ENCODE measurements at regions not wholly inside any gene's neighbourhood (a gene's known extent, or its start where the extent isn't known, plus 50 kb on each side); places are given as distances from the start of the nearest gene placed in this dataset.
"Not testable (repeated sequence)": the region's sequence is repeated elsewhere in the genome, so short reads cannot be mapped to it uniquely, and the experiment has no call there.

GRCh38 chr9:107584186-107584585 is 94.6 kb upstream of the KLF4 start:
- no peak for DNase-seq (ENCODE audit: low read depth in 4 of 4, low spot score in 1 of 4)

- no peak for DNase-seq (ENCODE audit: low read depth in 4 of 4, low spot score in 1 of 4)
Observed at GRCh38 chr9:107577140-107577776, 87.7 kb upstream of the KLF4 start.

- no peak for DNase-seq (ENCODE audit: low read depth in 4 of 4, low spot score in 1 of 4)
Observed at GRCh38 chr9:107571148-107571547, 81.6 kb upstream of the KLF4 start.

DNA sequence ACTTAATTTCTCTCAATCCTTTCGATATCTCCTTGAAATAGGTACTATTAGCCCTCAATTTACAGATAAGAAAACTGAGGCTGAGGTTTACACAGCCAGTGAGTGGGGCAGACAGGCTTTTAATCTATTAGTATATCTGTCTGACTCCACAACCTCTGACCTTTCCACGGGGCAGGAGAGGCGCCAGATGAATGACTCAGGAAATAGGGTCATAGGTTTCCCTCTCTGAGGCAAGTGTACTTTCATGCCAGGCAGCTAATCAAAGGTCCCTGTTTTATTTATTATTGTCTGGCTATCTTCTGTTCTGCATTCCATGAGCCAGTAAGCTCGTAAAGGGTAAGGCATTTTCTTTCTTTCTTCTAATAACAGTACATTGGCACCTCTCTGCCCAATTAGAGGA is 79.6 kb upstream of the KLF4 start:
- DNase-seq (ENCODE audit: low read depth in 4 of 4, low spot score in 1 of 4) = no peak

GRCh38 chr9:107568406-107568805 is 78.8 kb upstream of the KLF4 start:
- DNase-seq (ENCODE audit: low read depth in 4 of 4, low spot score in 1 of 4) = not testable (repeated sequence)

DNA sequence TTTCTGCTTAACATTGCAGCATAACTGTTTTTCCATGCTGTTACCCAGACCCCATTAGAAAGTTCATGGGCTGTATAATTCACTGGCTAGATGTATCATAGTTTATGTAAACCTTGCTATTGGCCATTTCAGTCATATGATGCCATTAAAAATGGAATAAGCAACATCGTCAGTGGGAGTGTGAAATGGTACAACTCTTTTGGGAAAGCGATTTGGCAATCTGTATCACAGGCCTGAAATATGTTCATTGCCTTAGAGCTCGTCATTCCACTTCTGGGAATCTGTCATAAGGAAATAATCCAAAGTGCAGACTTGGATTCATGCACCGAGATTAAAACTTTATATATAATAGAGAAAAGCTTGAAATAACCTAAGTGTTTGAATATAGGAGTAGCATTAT is 77.9 kb upstream of the KLF4 start:
- DNase-seq (ENCODE audit: low read depth in 4 of 4, low spot score in 1 of 4) = no peak

- no peak for DNase-seq (ENCODE audit: low read depth in 4 of 4, low spot score in 1 of 4)
Observed at GRCh38 chr9:107566611-107567061, 77.1 kb upstream of the KLF4 start.

DNA sequence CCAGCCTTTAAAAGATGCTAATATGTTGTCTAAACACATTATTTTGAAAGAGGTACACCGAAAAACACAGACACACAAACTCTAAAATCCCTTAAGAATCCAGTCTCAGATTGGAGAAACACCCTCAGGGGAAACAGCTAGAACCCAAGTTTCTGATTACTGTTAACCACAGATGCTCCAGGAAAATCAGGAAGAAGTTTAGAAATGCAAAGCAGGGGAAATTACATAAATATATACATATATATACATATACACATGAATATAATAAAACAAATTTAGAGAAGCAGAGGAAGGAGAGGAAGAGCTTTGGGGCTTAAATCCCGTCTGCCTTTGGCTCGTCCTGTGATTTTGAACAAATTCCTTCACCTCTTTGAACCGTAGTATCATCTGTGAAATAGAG is 73.2 kb upstream of the KLF4 start:
- DNase-seq (ENCODE audit: low read depth in 4 of 4, low spot score in 1 of 4) = no peak

- no peak for DNase-seq (ENCODE audit: low read depth in 4 of 4, low spot score in 1 of 4)
Observed at GRCh38 chr9:107559494-107560086, 70.0 kb upstream of the KLF4 start.

DNA sequence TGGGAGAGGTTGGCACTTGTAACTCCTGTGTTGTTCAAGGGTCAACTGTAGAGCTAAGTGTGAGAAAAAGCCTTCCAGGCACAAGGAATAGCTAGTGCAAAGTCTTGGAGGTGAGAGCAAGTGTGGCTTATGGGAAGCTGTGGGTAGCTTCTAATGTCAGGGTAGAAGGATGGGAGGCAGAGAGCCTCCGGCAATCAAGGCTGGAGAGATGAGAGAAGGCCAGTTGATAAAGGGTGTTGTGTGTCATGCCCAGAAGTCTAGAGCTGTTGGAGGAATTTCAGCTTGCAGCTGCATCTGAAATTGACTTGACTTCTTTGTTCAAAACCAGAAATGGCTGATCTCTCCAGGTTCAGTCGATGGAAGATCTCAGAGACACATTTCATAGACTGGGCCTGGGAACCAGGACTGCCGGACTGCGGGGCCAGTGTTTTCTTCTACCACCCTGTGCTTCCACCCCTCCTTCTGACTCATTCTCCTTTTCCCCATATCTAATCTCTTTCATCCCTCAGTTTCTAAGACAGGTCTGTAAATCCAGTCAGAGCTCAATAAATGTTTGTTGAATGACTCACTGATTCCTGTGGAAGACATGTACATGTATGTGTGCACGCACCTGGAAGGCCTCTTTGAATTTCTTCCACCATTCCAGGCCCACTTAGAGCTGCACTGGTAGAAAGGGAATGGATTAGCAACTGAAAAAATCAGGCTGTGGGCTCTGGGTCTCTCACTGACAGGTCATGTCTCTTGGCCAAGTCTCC is 67.8 kb upstream of the KLF4 start:
- DNase-seq (ENCODE audit: low read depth in 4 of 4, low spot score in 1 of 4) = no peak

DNA sequence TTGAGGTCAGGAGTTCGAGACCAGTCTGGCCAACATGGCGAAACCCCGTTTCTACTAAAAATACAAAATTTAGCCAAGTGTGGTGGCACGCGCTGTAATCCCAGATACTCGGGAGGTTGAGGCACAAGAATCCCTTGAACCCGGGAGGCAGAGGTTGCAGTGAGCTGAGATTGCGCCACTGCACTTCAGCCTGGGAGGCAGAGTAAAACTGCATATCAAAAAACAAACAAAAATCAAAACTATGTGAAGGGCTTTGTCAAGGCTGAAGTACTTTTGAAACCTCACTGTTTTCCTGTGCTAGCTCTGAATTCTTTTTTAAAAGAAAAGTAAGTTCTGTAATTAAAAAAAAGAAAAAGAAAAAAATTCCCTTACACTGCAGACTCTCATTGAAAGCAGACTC is 65.1 kb upstream of the KLF4 start:
- no peak for DNase-seq (ENCODE audit: low read depth in 4 of 4, low spot score in 1 of 4)

GRCh38 chr9:107548298-107549142 is 59.0 kb upstream of the KLF4 start:
- no peak for DNase-seq (ENCODE audit: low read depth in 4 of 4, low spot score in 1 of 4)

- DNase-seq (ENCODE audit: low read depth in 4 of 4, low spot score in 1 of 4) = no peak
Observed at GRCh38 chr9:107547772-107548297, 58.3 kb upstream of the KLF4 start.

GRCh38 chr9:107547303-107547702 is 57.7 kb upstream of the KLF4 start:
- no peak for DNase-seq (ENCODE audit: low read depth in 4 of 4, low spot score in 1 of 4)

- DNase-seq (ENCODE audit: low read depth in 4 of 4, low spot score in 1 of 4) = no peak
Observed at GRCh38 chr9:107546859-107547258, 57.3 kb upstream of the KLF4 start.

DNA sequence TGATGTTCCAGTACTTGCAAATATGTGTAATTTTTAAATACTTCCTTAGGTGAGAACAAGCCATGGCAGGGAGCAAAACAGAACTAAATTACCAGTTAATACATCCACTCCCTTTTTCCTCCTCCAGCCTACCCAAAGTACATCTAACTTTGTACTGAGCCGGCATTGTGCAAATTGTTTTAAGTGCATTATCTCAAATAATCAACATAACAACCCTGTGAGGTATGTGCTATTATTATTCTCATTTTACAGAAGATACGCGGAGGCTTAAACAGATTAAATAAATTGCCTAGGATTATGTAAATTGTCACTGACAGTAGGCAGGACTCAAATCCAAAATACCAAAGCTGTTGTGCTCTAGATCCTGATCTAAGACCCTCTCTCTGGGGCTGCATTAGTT is 55.5 kb upstream of the KLF4 start:
- no peak for DNase-seq (ENCODE audit: low read depth in 4 of 4, low spot score in 1 of 4)

DNA sequence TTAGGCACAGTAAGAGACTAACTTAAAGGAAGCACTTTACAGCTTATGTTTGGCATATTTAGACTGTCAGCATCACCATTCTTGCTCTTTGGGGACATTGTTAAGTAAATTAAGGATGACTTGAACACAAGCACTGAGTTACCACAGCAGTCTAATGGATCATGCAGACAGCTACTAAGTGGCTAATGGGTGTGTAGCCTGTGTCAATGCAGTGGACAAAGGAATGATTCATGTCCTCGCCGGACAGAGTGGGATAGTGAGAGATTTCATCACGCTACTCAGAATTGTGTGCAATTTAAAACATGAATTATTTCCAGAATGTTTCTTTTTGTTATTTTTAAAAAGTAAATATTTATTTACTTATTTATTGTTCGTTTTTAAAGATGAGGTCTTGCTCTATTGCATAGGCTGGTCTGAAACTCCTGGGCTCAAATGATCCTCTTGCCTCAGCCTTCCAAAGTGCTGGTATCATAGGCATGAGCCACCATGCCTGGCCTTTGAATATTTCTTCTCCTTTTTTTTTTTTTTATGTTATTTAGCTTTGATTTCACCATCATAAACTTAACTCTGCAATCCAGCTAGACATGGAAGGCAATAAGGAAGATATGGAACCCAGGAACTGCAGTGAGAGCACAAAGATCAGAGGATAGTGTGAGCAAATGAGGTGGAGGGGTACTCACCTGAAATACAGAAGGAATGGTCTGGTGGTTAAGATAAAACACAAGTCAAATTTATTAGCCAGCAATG is 53.0 kb upstream of the KLF4 start:
- DNase-seq (ENCODE audit: low read depth in 4 of 4, low spot score in 1 of 4) = no peak

DNA sequence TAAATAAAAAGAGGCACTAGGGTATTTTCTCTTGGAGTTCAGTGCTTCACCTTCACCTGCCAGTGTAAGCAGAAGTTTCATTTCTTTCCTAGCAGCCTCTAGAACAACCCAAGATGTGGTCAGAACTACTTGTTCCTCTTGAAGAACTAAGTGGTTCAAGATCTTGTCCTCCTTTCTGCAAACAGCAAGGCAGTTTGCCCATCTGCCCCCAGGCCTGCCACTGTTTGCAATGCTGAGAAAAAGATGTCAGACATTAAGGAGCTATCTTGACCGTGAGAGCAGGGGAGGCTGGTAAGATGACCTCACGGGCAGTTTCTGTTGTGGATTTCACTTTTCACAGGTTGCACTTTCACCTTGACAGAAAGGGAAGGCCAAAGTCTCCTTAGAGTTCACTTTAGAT is 52.0 kb upstream of the KLF4 start:
- DNase-seq (ENCODE audit: low read depth in 4 of 4, low spot score in 1 of 4) = no peak

GRCh38 chr9:107540164-107540561 is 50.6 kb upstream of the KLF4 start:
- no peak for DNase-seq (ENCODE audit: low read depth in 4 of 4, low spot score in 1 of 4)

DNA sequence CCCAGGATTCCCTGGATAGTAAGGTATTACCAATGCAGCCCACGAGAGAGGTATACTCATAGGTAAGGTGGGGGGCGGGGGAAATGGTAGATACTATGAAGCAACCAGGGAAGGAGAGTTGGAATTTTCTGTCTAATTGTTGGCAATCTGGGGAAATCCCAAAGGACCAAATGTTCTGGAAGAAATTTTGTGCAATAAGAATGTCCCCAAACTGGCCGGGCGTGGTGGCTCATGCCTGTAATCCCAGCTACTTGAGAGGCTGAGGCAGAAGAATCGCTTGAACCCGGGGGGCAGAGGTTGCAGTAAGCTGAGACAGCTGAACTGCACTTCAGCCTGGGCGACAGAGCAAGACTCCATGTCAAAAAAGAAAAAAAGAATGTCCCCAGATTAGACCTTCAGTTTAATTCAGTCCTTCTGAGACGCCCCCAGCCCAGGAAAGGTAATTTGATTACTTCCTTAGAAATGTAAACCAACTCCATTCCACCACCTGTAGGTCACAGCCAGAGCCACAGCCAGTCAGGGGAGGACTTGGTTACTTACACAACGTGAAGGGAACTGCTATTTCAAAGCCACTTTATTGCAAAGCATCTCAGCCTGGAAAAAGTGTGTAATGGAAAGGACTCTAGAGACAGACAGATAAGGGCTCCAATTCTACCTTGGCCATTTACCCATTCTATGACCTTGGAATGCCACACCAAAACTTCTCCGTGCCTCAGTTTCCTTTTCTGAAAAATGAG is 50.0 kb upstream of the KLF4 start:
- no peak for DNase-seq (ENCODE audit: low read depth in 4 of 4, low spot score in 1 of 4)

Measured in stimulated activated CD4-positive, alpha-beta T cell treated with anti-CD3 and anti-CD28 coated beads, Interleukin-1b, Interleukin-23, amount 100 ng/mL, for 24 hours (primary cell).